Ishikawa (cell line): ENCODE measurements at regions not wholly inside any gene's neighbourhood (a gene's known extent, or its start where the extent isn't known, plus 50 kb on each side); places are given as distances from the start of the nearest gene placed in this dataset.

Experiments used
- CEBPB ChIP-seq: IDR thresholded peaks from 2 replicates; pipeline ENCODE4 v1.6.1; 2012
- CREB1 ChIP-seq: IDR thresholded peaks from 2 replicates; pipeline ENCODE4 v1.6.1; 2012; ENCODE audit warnings: low read depth
- EGR1 ChIP-seq: IDR thresholded peaks from 2 replicates; pipeline ENCODE4 v1.6.1; 2012
- EP300 ChIP-seq: IDR thresholded peaks from 2 replicates; pipeline ENCODE4 v1.6.1; 2012; ENCODE audit warnings: borderline replicate concordance
- FOXM1 ChIP-seq: IDR thresholded peaks from 2 replicates; pipeline ENCODE4 v1.6.1; 2012; ENCODE audit warnings: low read depth, borderline replicate concordance
- MAX ChIP-seq: IDR thresholded peaks from 2 replicates; pipeline ENCODE4 v1.6.1; 2012
- NFIC ChIP-seq: IDR thresholded peaks from 2 replicates; pipeline ENCODE4 v1.6.1; 2012
- RAD21 ChIP-seq: IDR thresholded peaks from 2 replicates; pipeline ENCODE4 v1.6.1; 2012; ENCODE audit warnings: low read depth
- REST ChIP-seq: IDR thresholded peaks from 2 replicates; pipeline ENCODE4 v1.6.1; 2012; ENCODE audit warnings: low read depth, mild to moderate bottlenecking
- TAF1 ChIP-seq: IDR thresholded peaks from 2 replicates; pipeline ENCODE4 v1.6.1; 2012; ENCODE audit warnings: low read depth, mild to moderate bottlenecking
- TCF12 ChIP-seq: IDR thresholded peaks from 2 replicates; pipeline ENCODE4 v1.6.1; 2012; ENCODE audit warnings: low read depth
- TEAD4 ChIP-seq: IDR thresholded peaks from 2 replicates; pipeline ENCODE4 v1.6.1; 2012
- YY1 ChIP-seq: IDR thresholded peaks from 2 replicates; pipeline ENCODE4 v1.6.1; 2012; ENCODE audit warnings: low read depth
- ZBTB7A ChIP-seq: IDR thresholded peaks from 2 replicates; pipeline ENCODE4 v1.6.1; 2012; ENCODE audit warnings: low read depth
- TF ChIP-seq, protein P1 (sequence below): IDR thresholded peaks from 2 replicates; pipeline ENCODE4 v1.6.1; 2012

DNA sequence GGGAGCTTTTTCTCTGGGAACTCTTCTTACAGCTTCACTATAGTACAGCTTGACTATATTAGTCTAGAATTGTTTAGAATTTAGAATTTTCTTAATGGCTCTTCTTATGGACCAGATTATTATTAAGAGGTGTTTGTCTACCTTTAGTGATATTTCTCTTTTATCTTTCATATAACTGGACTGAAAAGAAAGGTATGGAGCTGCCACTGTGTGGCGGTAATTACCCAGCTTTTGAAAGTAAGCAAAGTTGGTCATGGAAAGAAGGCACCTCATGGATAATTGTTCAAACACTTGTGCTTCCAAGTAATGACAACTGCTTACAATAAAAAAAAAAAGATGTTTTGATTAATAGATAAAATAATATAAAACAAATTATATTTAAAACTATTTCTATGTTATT lies 1112.5 kb downstream of the TECRL start:
- TF ChIP-seq REST (no peak), NFIC (no peak), RAD21 (peak; percentile 72), EP300 (no peak)

- TF ChIP-seq FOXM1 (no peak), EP300 (no peak), ZBTB7A (no peak), YY1 (no peak), TAF1 (no peak), TEAD4 (no peak), TCF12 (no peak), REST (no peak), EGR1 (no peak), CREB1 (no peak), NFIC (no peak), MAX (no peak), CEBPB (no peak), RAD21 (no peak)
- TF ChIP-seq, protein P1, sequence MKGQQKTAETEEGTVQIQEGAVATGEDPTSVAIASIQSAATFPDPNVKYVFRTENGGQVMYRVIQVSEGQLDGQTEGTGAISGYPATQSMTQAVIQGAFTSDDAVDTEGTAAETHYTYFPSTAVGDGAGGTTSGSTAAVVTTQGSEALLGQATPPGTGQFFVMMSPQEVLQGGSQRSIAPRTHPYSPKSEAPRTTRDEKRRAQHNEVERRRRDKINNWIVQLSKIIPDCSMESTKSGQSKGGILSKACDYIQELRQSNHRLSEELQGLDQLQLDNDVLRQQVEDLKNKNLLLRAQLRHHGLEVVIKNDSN, result no peak
Measured at GRCh38 chr4:63275491-63275890, 1133.8 kb downstream of the TECRL start.

GRCh38 chr4:63269156-63269555 lies 1140.1 kb downstream of the TECRL start:
- no peak for TF ChIP-seq REST
- TF ChIP-seq TCF12, result no peak

DNA sequence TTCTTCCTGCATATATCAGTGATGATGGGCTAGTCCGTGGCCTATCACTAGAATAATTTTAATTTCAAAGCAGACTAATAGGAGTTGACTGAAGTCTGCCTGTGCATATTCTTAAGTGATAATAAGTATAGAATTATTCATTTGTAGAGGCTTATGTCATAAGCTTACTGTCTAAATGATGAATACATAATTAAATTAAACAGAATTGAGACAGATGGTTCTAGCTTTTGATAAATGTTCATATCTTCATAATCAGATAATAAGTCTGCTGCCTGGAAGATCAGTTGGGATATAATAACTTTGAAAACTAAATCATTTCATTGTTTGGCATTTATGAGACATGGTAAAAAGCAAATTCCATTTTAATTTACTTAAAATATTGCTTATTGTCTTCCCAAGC lies 1175.6 kb downstream of the TECRL start:
- TF ChIP-seq, protein P1, result no peak
- TF ChIP-seq CEBPB (no peak), NFIC (no peak), FOXM1 (no peak), EGR1 (no peak), TEAD4 (no peak), MAX (no peak), YY1 (no peak), ZBTB7A (no peak), TCF12 (no peak), RAD21 (no peak), REST (no peak), CREB1 (no peak)
